ENCODE measurements at regions not wholly inside any gene's neighbourhood (a gene's known extent, or its start where the extent isn't known, plus 50 kb on each side); places are given as distances from the start of the nearest gene placed in this dataset.

DNA sequence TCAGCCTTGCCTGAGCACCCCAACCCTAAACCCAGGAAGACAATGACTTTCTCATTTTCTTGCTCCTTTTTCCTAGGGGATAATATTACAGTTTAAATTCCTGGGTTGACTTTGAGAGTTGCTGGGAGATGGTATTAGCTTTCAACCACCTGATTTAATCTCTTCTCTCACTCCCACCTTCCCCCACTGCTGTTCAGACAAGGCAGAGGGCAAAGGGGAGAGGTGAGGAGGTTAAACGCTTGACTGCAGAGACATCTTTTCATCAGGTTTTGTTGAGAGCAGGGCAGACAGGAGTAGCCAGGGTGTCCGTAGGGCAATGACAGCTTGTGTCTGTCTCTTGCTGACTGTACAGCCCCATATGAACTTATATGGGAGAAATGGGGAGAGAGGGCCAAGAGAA, 811.2 kb downstream of the MAFB start:
- DNase-seq (ENCODE audit: low read depth in 2 of 2): no peak

DNA sequence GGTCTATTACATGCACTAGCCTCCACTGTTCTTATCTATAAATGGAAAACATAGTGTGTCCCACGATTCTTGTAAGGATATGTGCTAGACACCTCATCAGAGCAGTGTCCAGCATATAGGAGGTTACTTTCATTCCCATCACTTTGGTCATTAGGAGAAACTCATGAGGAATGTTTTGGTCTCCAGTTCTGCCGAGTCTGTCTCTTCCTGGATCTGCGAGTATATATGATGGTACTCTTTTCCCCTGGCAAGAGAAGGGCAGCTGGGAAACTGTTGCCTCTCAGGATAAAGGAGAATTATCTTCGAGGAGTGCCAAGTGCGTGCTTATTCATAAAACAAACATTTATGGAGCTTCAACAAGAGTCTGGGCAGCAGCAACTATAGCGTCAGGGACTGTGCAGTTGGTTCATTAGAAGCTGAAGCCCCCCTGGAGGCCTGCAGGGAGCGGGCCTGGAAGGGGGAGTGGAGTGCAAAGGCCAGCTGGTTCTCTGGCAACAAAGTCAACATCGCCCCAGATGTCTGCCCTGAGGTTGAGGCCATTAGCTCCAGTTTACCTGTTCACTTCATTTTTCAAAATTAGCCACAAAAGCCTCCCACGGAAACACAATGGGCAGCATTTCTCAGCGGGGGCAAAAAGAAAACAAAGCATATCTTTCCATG, 811.9 kb downstream of the MAFB start:
- no peak for DNase-seq (ENCODE audit: low read depth in 2 of 2)

- DNase-seq (ENCODE audit: low read depth in 2 of 2): no peak
Measured at GRCh38 chr20:39875492-39876110, 813.4 kb downstream of the MAFB start.

GRCh38 chr20:39874049-39874893, 814.8 kb downstream of the MAFB start:
- DNase-seq (ENCODE audit: low read depth in 2 of 2): no peak

- no peak for DNase-seq (ENCODE audit: low read depth in 2 of 2)
Measured at GRCh38 chr20:39873286-39873685, 815.8 kb downstream of the MAFB start.

GRCh38 chr20:39871013-39871412, 818.0 kb downstream of the MAFB start:
- DNase-seq (ENCODE audit: low read depth in 2 of 2): no peak

DNA sequence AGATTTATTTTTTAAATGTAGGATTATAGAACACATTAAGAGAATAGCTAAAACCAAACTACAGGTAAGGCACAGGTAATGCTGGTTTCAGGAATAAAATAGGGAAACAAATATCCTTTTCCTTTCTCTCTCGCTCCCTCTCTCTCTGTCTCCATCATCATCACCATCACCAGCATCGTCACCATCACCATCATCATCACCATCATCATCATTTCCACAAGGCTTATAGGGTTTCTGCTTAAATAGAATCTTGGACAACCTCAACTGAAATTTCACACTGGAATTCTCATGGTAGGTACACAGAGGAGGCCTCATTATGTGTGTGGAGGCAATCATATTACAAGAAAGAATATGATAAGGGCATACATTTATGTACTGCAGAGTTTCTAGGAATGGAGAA, 823.6 kb downstream of the MAFB start:
- DNase-seq (ENCODE audit: low read depth in 2 of 2): no peak

GRCh38 chr20:39862470-39862891, 826.6 kb downstream of the MAFB start:
- DNase-seq (ENCODE audit: low read depth in 2 of 2): no peak

DNA sequence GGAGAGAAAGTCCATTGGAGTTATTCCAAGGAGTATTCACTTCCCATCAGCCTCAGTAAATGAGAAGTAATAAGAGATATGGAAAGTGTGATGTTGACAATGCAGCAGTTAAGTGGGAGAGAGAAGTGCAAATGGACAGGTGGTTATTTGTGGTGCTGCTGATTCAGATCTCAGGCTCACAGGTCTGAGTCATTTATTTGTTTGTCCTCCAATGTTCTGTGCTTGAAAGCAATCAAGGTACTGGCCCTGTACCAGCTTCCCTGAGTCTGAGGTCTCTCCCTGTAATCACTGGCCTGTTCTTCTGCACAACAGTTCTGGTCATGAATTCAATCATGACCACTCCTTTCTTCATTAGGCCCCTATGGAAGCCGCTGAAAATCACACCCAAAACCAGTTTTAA, 827.7 kb downstream of the MAFB start:
- no peak for DNase-seq (ENCODE audit: low read depth in 2 of 2)

DNA sequence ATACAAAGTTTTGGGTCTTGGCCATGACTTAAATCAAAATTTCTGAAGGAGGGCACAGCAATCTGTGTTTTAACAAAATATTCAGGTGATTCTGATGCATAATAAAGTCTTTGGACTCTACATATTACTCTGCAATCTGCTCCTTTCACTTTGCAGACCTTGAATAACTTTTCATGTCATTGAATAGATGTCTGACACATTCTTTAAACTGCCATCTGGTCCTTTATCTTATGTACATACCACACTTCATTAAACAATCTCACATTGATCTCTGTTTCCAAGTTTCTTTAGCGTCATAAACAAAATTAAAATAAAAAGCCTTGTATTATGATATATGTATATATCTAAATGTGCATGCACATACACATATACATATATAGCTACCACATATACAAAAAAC, 831.2 kb downstream of the MAFB start:
- no peak for DNase-seq (ENCODE audit: low read depth in 2 of 2)

- DNase-seq (ENCODE audit: low read depth in 2 of 2): no peak
Measured at GRCh38 chr20:39857187-39857586, 831.8 kb downstream of the MAFB start.

- DNase-seq (ENCODE audit: low read depth in 2 of 2): no peak
Measured at GRCh38 chr20:39855799-39856198, 833.2 kb downstream of the MAFB start.

DNA sequence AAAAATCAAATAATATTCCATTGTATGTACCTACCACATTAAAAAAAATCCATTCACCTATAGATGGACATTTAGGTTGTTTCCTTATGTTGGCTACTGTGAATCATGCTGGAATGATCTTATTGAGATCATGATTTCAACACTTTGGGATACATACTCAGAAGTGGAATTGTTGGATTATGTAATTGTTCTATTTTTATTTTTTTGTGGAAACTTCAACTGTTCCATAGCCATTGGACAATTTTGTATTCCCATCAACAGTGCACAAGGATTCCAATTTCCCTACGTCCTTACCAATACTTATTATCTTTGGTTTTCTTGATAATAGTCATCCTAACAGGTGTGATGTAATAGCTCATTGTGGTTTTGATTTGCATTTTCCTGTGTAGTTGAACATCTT, 834.0 kb downstream of the MAFB start:
- no peak for DNase-seq (ENCODE audit: low read depth in 2 of 2)

GRCh38 chr20:39853636-39854035, 835.4 kb downstream of the MAFB start:
- DNase-seq (ENCODE audit: low read depth in 2 of 2): no peak

DNA sequence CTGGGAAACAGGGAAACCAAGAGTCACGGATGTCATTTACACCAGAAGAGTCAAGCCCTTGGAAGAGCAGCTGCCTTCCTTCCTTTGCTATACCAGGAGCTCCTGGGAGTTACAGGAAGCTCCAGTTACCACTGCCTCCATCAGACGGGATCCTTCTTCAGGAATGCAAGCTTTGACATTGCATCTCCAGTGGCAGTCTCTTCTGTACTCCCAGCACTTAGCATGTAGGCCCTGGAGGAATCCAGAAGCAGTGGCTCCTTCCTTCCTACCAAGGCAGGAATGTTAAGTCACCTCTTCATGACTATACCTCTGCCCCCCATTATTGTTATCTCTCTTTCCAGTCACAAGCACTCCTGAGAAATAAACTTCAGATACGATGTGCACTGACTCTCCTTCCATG, 836.0 kb downstream of the MAFB start:
- DNase-seq (ENCODE audit: low read depth in 2 of 2): no peak

GRCh38 chr20:39851459-39851858, 837.6 kb downstream of the MAFB start:
- DNase-seq (ENCODE audit: low read depth in 2 of 2): no peak

DNA sequence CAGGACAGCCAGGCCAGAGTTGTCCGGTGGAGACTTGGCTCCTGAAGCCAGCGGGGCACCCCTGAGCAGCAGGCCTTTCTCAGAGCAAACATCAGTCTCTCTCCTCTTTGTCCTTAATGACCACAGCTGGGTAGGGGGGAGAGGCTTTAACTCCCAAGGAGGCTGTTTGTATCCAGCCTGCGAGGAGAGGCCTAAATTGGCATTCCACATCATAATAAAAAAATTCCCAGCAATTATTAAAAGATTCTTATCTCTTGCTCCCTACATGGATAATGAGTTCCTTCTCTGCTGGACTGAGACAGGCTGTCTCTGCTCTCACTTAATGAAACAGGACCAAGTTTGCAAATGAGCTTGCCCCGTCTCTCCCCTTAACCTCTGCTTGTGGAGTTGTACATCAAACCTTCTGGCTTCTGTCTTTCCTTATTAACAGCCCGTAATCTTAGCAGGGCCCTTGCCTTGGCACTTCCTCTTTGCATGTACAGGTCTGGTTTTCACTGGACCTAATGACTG, 838.2 kb downstream of the MAFB start:
- DNase-seq (ENCODE audit: low read depth in 2 of 2): no peak

DNA sequence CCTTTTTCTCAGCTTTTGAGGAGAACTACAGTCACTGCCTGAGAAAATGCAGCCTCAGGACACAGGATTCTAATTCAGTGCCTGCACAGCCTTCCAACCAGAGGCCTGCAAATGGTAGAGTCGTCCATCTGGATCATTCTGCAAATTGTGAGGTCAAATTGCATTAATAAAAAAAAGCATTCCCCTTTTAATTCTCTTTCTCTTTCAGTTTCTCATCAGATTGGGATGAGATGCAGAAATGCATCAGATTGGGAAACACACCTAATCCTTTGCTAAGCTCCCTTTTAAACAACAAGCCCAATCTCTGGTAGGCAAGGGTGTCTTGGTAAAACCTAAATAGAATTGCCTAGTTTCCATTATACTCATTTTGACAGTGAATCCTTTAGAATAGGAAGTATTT, 838.8 kb downstream of the MAFB start:
- no peak for DNase-seq (ENCODE audit: low read depth in 2 of 2)

DNA sequence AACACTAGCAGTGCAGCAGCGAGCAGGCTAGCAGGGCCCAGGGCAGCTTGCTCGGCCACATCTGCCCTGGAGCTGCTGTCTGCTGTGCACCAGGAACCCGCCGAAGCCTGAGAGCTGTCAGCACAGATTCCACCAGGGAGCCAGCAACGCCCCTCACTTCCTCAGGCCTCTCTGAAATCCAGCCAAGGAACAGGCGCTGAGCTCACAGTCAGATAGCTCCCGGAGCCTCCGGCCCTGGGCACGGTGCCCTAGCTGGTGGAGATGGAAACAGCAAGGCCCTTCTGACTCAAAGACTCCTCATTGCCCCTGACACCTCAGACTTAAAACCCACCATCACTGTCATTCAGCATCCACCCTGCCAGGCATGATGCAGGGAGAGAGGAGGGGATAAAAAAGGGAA, 839.4 kb downstream of the MAFB start:
- DNase-seq (ENCODE audit: low read depth in 2 of 2): no peak

DNA sequence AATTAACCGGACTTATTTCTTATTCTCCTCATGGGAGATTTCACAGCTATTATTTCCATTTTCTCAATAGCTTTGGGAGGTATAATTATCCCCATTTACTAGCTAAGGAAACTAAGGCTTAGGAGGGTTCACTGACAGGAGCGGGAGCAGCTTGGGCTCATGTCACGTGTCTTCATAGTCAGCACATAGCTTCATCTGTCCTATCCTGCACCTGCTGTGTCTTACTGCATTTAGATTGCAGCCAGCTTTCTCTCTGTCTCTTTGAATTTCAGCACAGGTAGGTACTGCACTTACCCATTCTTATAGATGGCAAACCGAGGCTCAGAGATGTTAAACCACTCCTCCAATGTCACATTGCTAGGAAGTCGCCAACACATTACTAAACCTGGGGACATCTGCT, 839.9 kb downstream of the MAFB start:
- DNase-seq (ENCODE audit: low read depth in 2 of 2): no peak

- DNase-seq (ENCODE audit: low read depth in 2 of 2): no peak
Measured at GRCh38 chr20:39839399-39840119, 849.5 kb downstream of the MAFB start.

- no peak for DNase-seq (ENCODE audit: low read depth in 2 of 2)
Measured at GRCh38 chr20:39837561-39837960, 851.5 kb downstream of the MAFB start.

All from stimulated activated CD4-positive, alpha-beta T cell treated with anti-CD3 and anti-CD28 coated beads, Interleukin-1b, Interleukin-23, amount 100 ng/mL, for 4 hours (primary cell).